Tibial nerve (tissue), 4 donors: ENCODE measurements at regions not wholly inside any gene's neighbourhood (a gene's known extent, or its start where the extent isn't known, plus 50 kb on each side); places are given as distances from the start of the nearest gene placed in this dataset.

Experiments
- EP300 ChIP-seq, 2 donors: sonication (generic); formaldehyde crosslinking; IDR thresholded peaks; one replicate each; pipeline ENCODE4 v1.6.1; 2017; ENCODE audit warnings: antibody characterized with exemption in 2 of 2, mild to moderate bottlenecking in 1 of 2
- TF ChIP-seq, protein P1 (sequence below), 5 experiments: fragments of 200-600 bp in 3 of 5; fragments of 450-650 bp in 2 of 5; sonication (generic) in 3 of 5; IDR thresholded peaks; one replicate each; pipeline ENCODE4 v1.5.1; 2016 to 2019; ENCODE audit warnings: antibody characterized with exemption in 5 of 5, mild to moderate bottlenecking in 3 of 5, moderate library complexity in 2 of 5

- TF ChIP-seq, protein P1, sequence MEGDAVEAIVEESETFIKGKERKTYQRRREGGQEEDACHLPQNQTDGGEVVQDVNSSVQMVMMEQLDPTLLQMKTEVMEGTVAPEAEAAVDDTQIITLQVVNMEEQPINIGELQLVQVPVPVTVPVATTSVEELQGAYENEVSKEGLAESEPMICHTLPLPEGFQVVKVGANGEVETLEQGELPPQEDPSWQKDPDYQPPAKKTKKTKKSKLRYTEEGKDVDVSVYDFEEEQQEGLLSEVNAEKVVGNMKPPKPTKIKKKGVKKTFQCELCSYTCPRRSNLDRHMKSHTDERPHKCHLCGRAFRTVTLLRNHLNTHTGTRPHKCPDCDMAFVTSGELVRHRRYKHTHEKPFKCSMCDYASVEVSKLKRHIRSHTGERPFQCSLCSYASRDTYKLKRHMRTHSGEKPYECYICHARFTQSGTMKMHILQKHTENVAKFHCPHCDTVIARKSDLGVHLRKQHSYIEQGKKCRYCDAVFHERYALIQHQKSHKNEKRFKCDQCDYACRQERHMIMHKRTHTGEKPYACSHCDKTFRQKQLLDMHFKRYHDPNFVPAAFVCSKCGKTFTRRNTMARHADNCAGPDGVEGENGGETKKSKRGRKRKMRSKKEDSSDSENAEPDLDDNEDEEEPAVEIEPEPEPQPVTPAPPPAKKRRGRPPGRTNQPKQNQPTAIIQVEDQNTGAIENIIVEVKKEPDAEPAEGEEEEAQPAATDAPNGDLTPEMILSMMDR (IDR thresholded peaks at IDR 0.05): no peak
- TF ChIP-seq EP300 (IDR thresholded peaks at IDR 0.05): no peak
Measured at GRCh38 chr11:112884012-112884767, 77.0 kb upstream of the NCAM1 start.
